ENCODE measurements at regions not wholly inside any gene's neighbourhood (a gene's known extent, or its start where the extent isn't known, plus 50 kb on each side); places are given as distances from the start of the nearest gene placed in this dataset.

DNA sequence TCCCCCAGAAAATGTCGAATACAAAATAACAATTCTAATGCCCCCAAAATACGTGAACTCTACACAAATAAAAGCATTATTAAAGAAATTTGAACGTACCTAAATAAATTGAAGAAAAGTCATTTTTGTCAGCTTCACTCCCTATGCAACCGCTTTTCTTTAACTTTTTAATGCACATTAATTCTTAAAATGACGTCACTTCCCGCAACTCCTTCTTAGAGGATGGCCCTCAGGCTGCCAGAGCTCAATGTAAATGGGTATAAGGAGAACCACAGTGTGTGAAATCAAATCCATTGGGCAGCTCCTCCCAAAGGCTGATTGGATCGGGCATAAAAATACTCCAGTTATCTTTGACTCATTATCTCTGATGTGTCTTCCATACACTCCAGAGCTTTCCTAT, 736.9 kb downstream of the GBE1 start:
- TF ChIP-seq, protein P1, sequence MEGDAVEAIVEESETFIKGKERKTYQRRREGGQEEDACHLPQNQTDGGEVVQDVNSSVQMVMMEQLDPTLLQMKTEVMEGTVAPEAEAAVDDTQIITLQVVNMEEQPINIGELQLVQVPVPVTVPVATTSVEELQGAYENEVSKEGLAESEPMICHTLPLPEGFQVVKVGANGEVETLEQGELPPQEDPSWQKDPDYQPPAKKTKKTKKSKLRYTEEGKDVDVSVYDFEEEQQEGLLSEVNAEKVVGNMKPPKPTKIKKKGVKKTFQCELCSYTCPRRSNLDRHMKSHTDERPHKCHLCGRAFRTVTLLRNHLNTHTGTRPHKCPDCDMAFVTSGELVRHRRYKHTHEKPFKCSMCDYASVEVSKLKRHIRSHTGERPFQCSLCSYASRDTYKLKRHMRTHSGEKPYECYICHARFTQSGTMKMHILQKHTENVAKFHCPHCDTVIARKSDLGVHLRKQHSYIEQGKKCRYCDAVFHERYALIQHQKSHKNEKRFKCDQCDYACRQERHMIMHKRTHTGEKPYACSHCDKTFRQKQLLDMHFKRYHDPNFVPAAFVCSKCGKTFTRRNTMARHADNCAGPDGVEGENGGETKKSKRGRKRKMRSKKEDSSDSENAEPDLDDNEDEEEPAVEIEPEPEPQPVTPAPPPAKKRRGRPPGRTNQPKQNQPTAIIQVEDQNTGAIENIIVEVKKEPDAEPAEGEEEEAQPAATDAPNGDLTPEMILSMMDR (IDR thresholded peaks at IDR 0.05): no peak
- TF ChIP-seq POLR2A (IDR thresholded peaks at IDR 0.05) (no peak), POLR2AphosphoS5 (IDR thresholded peaks at IDR 0.05) (no peak)

Measured in prostate gland (tissue), 2 donors.